Ascending aorta (tissue), 2 donors: ENCODE measurements at regions not wholly inside any gene's neighbourhood (a gene's known extent, or its start where the extent isn't known, plus 50 kb on each side); places are given as distances from the start of the nearest gene placed in this dataset.

Experiments
- DNase-seq, 2 donors: peaks; one replicate each; pipeline ENCODE4 v3.0.0-alpha.2; 2019; ENCODE audit warnings: low spot score in 2 of 2
- H3K27ac ChIP-seq, 2 donors: fragments of 200-600 bp; sonication (generic); one replicate each; pipeline ENCODE4 v1.5.1; 2016 to 2017; ENCODE audit warnings: mild to moderate bottlenecking in 1 of 2
- H3K27me3 ChIP-seq: fragments of 200-600 bp; sonication (generic); one replicate; pipeline ENCODE4 v1.5.1; 2017
- H3K36me3 ChIP-seq, 2 donors: fragments of 200-600 bp; sonication (generic); one replicate each; pipeline ENCODE4 v1.5.1; 2016
- H3K4me1 ChIP-seq, 2 donors: fragments of 200-600 bp; sonication (generic); one replicate each; pipeline ENCODE4 v1.5.1; 2016 to 2017; ENCODE audit warnings: mild to moderate bottlenecking in 1 of 2
- H3K4me3 ChIP-seq, 2 donors: fragments of 200-600 bp; sonication (generic); one replicate each; pipeline ENCODE4 v1.5.1; 2016 to 2017; ENCODE audit warnings: mild to moderate bottlenecking in 1 of 2
- H3K9me3 ChIP-seq, 2 donors: fragments of 200-600 bp; sonication (generic); one replicate each; pipeline ENCODE4 v1.5.1; 2016
- intact Hi-C: fragments of 100-400 bp; cut with DNase I; formaldehyde crosslinking; loops from one replicate; pipeline ENCODE4 v1.15.1; 2023
- TF ChIP-seq, protein P1 (sequence below), 3 experiments: fragments of 200-600 bp in 2 of 3; fragments of 450-650 bp in 1 of 3; sonication (generic) in 2 of 3; IDR thresholded peaks; one replicate each; pipeline ENCODE4 v1.5.1; 2016 to 2019; ENCODE audit warnings: antibody characterized with exemption in 3 of 3, mild to moderate bottlenecking in 1 of 3, moderate library complexity in 1 of 3

DNA sequence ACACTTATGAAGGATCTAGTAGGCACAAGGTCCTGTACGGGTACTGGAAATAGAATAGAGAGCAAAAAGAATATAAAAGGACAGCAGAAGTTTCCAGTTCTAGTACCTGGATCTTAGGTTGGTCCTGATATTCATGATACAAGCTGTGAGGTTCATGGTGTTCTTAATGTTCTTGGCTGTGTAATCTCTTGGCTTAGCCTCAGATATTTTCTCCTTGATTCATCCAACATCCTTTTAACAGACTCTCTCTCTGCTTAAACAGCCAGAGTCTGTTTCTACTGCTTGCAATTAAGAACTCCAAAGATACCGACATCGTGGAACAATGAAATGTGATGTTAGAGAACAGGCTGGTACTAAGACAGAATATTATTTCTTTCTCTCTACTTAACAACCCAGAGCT lies 49.9 kb downstream of the CNTN3 start:
- no peaks in the 10 kb centered on the region for H3K4me1 ChIP-seq
- intact Hi-C loops = no loop called here

DNA sequence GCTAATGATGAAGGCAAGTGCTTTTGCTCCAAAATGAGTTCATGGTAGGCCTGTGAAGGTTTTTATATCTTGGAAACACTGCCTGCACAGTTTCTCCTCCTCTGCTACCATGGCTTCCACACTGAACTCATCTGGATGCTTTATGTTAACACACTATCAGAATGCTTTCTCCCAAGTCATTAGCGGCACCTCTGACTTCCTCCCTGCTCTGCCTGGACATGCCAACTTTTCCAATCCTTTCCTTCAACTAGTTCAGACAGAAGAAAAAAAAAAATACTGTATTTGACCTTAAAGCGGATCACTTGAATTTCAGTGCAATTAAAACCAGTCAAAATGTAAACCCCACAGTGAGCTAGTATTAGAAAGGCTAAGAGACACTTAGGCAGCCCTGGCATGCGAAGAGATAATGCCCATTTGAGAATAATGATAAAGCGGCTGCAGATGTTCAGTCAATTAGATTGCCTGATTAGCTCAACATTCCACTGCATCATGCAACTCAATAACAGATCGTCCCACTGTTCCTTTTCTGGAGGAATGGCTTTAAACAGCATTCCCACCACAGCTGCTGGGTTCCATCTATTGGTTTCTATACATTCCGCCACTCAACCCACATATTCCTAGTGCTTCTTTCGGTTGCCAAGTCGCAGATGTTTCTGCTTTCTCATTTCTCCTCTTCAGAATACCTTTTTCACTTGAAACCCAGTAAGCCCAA lies 51.7 kb downstream of the CNTN3 start:
- intact Hi-C loops = no loop called here
- TF ChIP-seq, protein P1, sequence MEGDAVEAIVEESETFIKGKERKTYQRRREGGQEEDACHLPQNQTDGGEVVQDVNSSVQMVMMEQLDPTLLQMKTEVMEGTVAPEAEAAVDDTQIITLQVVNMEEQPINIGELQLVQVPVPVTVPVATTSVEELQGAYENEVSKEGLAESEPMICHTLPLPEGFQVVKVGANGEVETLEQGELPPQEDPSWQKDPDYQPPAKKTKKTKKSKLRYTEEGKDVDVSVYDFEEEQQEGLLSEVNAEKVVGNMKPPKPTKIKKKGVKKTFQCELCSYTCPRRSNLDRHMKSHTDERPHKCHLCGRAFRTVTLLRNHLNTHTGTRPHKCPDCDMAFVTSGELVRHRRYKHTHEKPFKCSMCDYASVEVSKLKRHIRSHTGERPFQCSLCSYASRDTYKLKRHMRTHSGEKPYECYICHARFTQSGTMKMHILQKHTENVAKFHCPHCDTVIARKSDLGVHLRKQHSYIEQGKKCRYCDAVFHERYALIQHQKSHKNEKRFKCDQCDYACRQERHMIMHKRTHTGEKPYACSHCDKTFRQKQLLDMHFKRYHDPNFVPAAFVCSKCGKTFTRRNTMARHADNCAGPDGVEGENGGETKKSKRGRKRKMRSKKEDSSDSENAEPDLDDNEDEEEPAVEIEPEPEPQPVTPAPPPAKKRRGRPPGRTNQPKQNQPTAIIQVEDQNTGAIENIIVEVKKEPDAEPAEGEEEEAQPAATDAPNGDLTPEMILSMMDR (IDR thresholded peaks at IDR 0.05) = no peak
- DNase-seq = no peak
- Histone ChIP-seq H3K9me3 (peaks cover 0 to 8% of the 10 kb centered on the region in 2 donors), H3K4me1 (no peaks in the 10 kb centered on the region), H3K27me3 (no peaks in the 10 kb centered on the region), H3K4me3 (no peak overlapping the region), H3K36me3 (no peaks in the 10 kb centered on the region), H3K27ac (no peak overlapping the region)

More for the DNA sequence above, 49.9 kb downstream of the CNTN3 start:
- no peaks in the 10 kb centered on the region for H3K36me3 ChIP-seq
- H3K27ac ChIP-seq = no peak overlapping the region
- H3K9me3 ChIP-seq = peaks cover 0 to 7% of the 10 kb centered on the region in 2 donors
- H3K27me3 ChIP-seq = no peaks in the 10 kb centered on the region
- no peak overlapping the region for H3K4me3 ChIP-seq
- no peak for DNase-seq
- TF ChIP-seq, protein P1 (IDR thresholded peaks at IDR 0.05) = no peak

DNA sequence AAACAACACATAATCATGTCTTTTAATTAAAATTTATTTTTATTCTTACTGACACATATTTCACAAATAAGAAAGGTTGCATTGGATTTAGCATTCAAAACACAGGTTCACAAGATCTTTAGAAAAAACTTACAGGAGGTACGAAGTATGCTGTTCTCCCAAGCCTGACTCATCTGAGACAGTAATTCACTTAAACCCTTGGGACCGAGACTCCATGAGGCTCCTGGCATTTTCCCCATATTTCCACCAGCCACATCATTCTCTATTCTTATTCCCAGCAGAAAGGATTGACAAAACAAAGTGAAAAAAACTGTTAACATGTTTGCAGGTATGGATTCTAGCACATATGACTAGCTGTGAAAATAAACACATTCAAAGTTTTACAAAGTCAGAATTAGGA lies 52.6 kb downstream of the CNTN3 start:
- intact Hi-C loops = no loop called here

DNA sequence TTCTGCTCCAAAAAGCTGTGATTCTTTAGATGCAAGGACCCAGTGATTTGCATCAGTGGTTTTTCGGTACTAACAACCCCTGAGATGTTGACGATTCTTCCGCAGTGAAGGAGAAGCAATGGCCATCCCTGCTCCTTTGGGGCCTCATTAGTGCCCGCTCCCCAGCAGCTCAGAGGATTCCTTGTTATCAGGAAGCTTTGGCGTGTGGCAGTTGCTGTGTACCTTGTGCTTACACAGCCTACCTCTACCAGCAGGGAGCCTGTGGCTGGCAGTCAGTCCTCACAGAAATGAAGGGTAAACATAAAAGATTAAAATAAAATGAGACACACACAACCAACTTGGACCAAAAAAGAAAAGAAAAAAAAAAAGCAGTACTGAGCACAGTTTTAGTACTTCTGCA lies 55.2 kb downstream of the CNTN3 start:
- H3K36me3 ChIP-seq = no peaks in the 10 kb centered on the region
- H3K27ac ChIP-seq = no peak overlapping the region
- H3K9me3 ChIP-seq = peaks cover 0 to 16% of the 10 kb centered on the region in 2 donors
- no peaks in the 10 kb centered on the region for H3K4me1 ChIP-seq
- no peak overlapping the region for H3K4me3 ChIP-seq
- intact Hi-C loops = no loop called here
- TF ChIP-seq, protein P1 (IDR thresholded peaks at IDR 0.05) = no peak
- H3K27me3 ChIP-seq = no peaks in the 10 kb centered on the region
- DNase-seq = no peak

More for the DNA sequence above, 52.6 kb downstream of the CNTN3 start:
- Histone ChIP-seq H3K9me3 (peaks cover 0 to 16% of the 10 kb centered on the region in 2 donors), H3K4me3 (no peak overlapping the region), H3K36me3 (no peaks in the 10 kb centered on the region), H3K27me3 (no peaks in the 10 kb centered on the region), H3K4me1 (no peaks in the 10 kb centered on the region), H3K27ac (no peak overlapping the region)
- DNase-seq = no peak
- TF ChIP-seq, protein P1 (IDR thresholded peaks at IDR 0.05) = no peak

DNA sequence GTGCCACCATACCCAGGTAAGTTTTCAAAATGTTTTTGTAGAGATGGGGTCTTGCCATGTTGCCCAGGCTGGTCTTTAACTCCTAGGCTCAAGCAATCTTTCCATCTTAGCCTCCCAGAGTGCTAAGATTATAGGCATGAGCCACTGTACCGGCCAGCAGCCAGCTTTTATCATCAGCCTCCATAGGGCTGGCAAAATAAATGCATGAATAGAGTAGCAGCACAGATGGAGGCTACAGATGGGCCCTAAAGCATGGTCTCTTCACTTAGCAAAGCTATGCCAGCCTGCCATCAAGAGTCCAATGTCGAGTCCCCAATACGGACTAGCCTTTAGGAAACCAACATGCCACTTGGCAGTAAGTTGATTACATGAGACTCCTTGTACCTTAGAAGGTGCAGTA lies 63.8 kb downstream of the CNTN3 start:
- Histone ChIP-seq H3K27me3 (no peaks in the 10 kb centered on the region), H3K27ac (no peak overlapping the region), H3K4me1 (no peaks in the 10 kb centered on the region), H3K4me3 (no peak overlapping the region), H3K9me3 (no peaks in the 10 kb centered on the region), H3K36me3 (no peaks in the 10 kb centered on the region)
- TF ChIP-seq, protein P1 (IDR thresholded peaks at IDR 0.05) = no peak
- intact Hi-C loops = no loop called here
- no peak for DNase-seq
